Hepatic stellate cell (primary cell): ENCODE measurements at regions not wholly inside any gene's neighbourhood (a gene's known extent, or its start where the extent isn't known, plus 50 kb on each side); places are given as distances from the start of the nearest gene placed in this dataset.
"Not testable (repeated sequence)": the region's sequence is repeated elsewhere in the genome, so short reads cannot be mapped to it uniquely, and the experiment has no call there.

Experiments used
- DNase-seq: peaks from one replicate; pipeline ENCODE4 v3.0.0; 2011; ENCODE audit warnings: low spot score

- DNase-seq = no peak
Observed at GRCh38 chr18:27378431-27379095, 193.5 kb upstream of the CHST9 start.

DNA sequence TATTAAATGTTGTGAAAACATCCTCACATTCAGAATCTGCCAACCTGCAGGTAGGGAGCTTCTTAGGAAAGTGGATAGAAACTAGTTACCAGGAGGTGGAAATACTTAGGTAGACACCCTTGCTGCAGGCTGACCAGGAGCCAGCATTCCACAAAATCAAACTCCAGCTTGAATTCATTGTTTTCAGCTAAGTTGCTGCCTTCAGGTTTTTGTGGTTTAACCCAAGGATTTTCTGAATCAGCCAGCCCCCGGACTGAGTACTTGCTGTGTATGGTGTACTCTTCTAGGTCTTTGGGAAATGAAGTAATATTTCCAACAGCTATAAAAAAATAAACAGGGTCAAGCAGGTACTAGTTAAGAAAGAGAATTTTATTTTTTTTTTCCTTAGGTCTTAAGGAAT, 192.1 kb upstream of the CHST9 start:
- DNase-seq = no peak

- DNase-seq = no peak
Observed at GRCh38 chr18:27372386-27372785, 187.3 kb upstream of the CHST9 start.

DNA sequence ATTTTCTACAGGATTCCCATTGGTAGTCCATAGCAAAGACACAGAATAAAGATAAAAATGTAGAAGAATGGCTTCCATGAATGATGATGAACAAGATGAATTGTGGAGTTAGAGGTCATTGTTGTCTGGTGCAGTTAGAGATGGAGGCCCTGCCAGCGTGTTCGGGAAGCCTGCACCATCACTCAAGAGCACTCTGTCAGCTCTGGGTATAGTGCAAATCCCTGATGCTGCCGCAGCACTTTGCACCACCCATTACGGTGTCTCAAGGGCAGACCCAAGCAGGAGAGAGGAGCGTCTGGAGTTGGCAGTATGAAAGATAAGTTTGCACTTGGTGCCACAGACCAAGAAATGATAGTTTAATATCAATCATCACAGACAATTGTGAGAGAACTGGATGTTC, 181.6 kb upstream of the CHST9 start:
- DNase-seq = no peak

- no peak for DNase-seq
Observed at GRCh38 chr18:27366151-27366550, 181.0 kb upstream of the CHST9 start.

DNA sequence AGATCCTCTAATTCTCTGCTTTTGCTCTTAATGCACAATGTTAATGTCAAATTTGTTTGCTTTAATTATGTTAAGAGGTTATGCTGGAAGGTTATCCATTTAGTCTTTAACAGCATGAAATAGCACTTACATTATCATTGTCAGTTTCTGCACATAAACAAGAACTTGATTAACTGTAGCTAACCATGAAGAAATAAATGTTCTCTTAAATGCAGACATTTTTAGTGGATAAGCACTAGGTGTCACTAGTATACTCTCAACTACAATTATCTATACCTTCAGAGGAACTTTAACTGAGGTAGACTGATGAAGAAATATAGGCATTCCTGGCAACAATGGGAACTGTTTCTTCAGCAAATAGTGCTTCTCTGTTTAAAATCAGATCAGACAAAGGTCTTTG, 178.8 kb upstream of the CHST9 start:
- no peak for DNase-seq

GRCh38 chr18:27361477-27361876, 176.4 kb upstream of the CHST9 start:
- no peak for DNase-seq

DNA sequence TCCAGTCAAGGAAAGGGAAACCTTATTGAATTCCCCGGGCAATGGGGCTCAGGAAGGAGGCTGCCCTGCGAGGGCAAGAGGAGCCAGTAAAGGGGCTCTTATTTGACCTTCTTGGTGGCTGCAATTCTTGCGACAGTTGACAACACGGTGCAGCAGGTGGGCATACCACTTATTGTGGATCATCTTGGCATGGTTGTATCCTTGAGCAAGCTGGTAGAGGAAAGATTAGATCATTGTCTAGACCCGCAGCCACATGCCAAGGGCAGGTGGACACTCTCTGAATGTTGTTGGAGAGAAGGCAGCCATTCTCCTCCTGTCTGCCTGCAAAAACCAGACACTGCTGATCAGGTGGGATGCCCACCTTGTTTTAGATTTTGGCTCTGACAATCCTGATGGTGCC, 170.2 kb upstream of the CHST9 start:
- DNase-seq = no peak

GRCh38 chr18:27353273-27353672, 168.2 kb upstream of the CHST9 start:
- no peak for DNase-seq

- DNase-seq = no peak
Observed at GRCh38 chr18:27349284-27349882, 164.3 kb upstream of the CHST9 start.

DNA sequence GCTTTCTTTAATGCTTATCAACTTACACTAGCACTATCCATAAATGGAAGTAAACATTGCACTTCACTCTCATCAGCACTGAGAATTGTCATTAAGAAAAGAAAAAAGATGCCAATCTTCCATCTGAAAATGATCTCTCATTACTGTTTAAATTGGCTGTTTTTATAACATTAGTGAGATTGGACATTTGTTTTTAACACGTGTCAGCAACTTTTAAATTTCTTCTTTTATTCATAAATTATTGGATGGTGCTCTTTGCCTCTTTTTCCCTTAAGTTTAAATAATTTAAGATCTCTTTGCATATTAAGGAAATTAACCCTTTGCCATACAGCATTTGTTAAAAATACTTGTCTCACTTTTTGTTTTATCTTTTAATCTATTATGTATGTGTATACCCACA, 146.5 kb upstream of the CHST9 start:
- no peak for DNase-seq

GRCh38 chr18:27314996-27315395, 129.9 kb upstream of the CHST9 start:
- DNase-seq = no peak

DNA sequence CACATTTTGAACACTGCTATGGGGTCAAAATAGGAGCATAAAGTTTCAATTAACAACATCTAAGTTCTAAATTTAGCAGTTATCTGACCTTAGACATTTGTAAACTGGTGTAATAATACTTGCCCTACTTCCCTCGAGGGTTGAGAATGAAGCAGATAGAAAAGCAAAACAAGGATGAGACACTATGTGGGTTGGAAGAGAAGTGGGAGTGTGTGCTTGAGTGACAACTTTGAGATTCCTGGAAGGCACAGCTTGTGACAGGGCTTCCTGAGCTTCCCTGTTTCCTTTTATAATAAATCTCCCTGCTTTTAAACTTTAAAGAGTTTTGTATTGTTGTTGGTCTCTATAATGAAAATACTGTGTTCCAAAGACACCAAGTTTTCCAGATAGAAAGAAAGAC, 128.6 kb upstream of the CHST9 start:
- DNase-seq = no peak

DNA sequence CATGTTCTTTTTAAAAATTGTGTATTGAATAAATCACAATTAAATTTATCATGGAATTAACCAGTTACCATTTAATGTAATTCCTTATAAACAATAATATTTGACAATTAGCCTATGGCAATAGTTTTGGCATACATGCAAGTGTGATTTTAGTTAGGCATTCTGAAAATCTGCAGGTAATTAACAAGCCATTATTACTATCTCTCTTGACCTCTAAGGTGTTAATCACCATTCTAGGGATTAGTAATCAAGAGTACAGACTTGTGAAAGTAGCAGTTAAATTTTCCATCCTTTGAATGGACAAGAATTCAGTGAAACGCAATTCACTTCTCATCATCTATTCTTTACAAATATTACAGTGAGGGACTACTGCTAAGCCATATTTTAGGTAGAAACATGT, 127.7 kb upstream of the CHST9 start:
- no peak for DNase-seq

DNA sequence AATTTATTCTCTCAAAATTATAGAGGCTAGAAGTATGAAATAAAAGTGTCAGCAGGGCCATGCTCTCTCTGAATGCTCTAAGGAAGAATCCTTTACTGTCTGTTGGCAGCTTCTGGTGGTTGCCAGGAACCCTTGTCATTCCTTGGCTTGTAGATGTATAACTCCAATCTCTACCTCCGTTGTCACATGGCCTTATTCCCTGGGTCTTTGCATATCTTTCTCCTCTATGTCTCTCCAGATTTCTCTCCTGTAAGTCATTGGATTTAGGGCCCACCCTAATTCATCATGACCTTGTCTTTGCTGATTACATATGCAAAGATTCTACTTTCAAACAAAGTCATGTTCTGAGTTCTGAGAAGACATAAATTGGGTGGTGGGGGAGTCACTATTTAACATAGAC, 127.0 kb upstream of the CHST9 start:
- DNase-seq = no peak

DNA sequence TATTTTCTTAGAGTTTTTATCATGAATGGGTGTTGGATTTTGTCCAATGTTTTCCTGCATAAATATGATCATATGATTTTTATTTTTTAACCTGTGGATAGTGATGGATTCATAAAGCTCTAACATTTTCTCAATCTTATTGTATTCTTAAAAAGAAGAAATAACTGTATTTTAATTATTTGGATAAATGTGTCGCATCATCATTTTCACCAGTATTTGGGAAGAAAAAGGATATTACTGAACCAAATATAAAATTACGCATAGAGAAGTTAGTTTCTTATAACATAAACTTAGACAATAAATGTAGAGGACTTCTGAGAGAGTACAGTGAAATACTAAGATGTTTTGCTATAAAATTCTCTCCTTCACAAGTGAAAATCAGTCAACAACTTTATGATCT, 126.0 kb upstream of the CHST9 start:
- DNase-seq = no peak

- DNase-seq = no peak
Observed at GRCh38 chr18:27301615-27302378, 116.7 kb upstream of the CHST9 start.

DNA sequence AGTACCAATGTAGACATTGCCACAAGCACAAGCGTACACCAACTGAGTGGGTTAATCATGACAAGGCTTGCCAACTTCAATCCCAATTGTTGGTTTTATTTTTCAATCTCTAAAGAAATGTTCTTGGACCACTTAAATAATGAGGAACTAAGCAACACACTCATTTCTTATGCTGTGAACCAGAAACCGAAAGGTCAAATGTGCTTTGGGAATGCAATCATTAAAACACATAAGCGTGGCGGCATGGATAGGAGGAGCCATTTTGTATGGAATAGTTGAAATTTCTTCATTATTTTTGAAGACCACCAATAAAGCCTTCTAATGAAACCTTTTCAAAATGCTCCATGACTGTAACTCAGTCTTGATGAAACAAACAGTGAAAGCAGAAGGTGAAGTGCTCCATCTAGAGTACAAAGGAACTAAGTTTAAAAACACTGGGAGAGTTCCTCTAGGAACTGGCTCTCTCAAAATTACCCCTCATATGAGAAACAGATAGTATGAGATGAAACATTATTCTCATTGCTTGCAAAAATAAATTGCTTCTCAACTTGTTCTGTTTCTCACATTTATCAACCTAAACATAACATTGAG, 113.2 kb upstream of the CHST9 start:
- DNase-seq = no peak

GRCh38 chr18:27285973-27286562, 101.0 kb upstream of the CHST9 start:
- DNase-seq = not testable (repeated sequence)

DNA sequence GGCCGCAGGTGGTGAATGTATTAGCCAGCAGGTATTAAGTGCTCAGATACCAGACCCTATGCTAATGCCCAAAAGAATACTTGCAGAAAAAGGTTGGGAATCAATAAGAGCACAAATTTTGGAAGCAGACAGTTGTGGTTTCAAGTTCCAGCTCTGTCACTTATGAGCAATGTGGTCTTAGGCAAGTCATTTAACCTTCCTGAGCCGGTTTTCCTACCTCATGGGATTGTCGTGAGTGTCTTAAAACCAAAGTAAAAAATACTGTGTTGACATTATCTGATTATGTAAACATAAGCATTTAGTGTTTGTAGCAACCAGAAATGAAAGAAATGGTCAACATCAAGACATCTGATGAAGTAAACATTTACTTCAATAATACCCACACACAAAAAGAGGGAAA, 93.0 kb upstream of the CHST9 start:
- no peak for DNase-seq

DNA sequence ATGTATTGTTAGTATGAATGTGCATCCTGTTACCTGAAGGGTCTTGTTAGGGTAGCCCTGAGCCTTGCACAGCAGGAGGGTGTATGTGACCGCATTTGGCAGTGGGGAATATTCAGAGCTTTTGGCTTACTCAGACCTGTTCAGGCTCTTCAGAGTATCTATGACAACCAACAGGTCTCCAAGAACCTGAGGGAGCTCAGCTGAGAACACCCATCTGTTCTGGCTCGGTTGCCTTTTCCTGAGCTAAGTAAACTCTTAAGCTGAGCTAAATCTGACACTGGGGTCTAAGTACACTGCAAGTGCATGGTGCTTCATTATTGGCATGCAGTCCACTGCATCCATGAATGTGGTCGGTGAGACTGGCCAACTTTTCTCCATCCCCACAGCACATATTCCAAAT, 92.4 kb upstream of the CHST9 start:
- DNase-seq = no peak

GRCh38 chr18:27276886-27277285, 91.8 kb upstream of the CHST9 start:
- DNase-seq = no peak

DNA sequence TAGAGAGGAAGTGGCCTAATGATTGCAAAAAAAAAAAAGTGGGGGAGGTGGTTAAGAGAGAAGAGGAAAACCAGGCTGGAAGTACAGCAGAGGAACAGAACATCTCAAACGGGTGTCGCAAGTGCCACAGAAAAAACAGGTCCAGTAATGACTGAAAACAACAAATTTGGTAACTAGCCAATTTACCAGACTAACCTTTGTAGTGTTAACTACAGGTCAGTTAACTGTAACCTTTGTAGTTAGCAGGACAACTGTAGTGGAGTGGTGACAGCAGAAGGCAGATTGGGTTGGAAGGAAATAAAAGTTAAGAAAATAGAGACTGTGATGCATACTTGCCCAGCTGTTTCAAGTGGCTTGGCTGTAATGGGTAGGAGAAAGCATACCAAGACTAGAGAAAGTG, 91.4 kb upstream of the CHST9 start:
- no peak for DNase-seq
